GM11168 (cell line): ENCODE measurements at regions not wholly inside any gene's neighbourhood (a gene's known extent, or its start where the extent isn't known, plus 50 kb on each side); places are given as distances from the start of the nearest gene placed in this dataset.
"Not testable (repeated sequence)": the region's sequence is repeated elsewhere in the genome, so short reads cannot be mapped to it uniquely, and the experiment has no call there.

Experiments used
- in situ Hi-C: fragments of 300-500 bp; cut with MboI; formaldehyde crosslinking; loops from one replicate; pipeline ENCODE4 v1.12.0; 2022; ENCODE audit warnings: low sequenced_read_pairs; ENCODE audit not compliant: unreplicated experiment

DNA sequence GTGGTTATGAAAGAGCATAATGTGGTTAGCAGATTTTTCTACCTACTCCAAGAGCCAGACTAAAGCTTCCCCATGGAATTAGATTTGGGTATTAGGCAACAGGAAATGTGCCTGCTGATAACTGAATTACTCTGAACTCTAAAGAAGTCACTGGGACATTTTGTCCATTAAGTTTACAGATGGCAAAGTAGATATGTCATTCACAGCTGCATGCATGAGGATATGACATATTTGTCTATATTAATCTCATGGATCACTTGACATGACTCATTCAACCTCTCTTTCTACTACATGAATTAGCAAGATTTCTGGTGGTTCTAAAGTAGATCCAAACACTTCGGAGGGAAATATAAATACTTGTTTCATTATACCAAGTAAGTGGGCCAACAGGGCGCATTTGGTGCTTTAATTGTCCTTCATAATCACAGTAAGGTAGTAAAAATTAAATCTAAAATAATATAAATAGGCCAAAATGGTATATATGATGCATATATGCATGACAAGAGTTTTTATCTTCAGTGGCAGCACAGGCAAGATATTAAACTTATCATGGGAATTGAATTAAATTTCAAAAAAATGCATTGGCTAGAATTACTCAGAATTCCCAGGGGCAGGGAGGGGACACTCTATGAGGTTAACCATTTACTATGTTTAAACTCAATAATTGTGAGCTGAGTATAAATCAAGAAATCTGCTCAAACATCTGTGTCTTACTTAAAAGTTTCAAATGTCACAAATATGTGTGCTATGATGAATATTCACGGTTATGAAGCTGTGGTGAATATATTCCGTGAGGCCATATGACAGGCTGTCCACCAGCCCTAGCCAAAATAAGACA is 365.3 kb upstream of the KCNMB2 start:
- in situ Hi-C loops: no loop called here

DNA sequence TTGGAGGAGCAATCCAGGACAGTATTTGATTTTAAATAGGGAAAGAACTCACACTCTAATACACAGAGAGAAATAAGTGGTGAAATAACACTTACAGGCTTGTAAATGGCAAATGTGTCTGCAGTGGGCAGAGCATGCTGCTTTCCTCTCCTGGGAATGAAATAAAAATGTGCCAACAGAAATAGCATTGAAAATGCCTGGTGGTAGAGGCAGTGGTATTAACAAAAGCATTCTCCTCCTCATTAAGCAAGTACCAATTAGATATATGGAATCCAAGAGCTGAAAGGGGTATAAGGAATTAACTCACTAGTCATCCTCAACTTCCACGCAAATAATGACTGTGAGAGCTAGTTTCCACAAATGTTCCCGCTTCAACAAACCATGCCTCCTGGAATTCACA is 364.1 kb upstream of the KCNMB2 start:
- in situ Hi-C loops: no loop called here

DNA sequence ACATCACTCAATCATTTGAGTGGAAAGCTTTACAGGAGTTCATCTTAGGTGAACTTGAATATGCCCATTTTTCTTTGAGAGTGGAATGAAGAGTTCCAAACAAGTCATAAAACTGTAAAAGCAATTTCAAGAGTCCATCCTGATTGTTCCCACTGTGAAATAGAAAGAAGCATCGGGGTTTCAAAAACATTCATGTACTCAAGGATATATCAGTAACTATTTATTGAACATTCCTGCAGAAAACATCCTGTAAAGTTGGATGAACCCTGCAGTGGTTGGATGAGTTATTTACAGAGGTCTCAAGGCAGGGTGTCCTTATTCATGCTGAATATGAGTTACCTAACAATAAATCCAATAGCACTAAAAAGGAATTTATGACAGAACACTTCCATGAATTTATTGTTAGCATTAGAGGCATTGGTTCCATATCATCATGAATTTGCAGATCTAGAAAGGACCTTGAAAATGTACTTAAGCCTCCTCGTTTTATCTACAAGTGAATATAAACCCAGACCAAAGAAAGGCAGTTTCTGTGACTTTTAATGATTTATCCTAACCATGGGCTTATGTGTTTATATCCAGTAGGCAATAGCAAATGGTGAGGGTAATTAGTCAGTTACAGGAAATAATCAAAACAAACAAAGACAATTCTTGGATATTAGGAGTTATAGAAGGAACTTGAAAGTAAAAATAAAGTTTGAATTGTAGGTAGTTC is 361.9 kb upstream of the KCNMB2 start:
- in situ Hi-C loops: no loop called here

DNA sequence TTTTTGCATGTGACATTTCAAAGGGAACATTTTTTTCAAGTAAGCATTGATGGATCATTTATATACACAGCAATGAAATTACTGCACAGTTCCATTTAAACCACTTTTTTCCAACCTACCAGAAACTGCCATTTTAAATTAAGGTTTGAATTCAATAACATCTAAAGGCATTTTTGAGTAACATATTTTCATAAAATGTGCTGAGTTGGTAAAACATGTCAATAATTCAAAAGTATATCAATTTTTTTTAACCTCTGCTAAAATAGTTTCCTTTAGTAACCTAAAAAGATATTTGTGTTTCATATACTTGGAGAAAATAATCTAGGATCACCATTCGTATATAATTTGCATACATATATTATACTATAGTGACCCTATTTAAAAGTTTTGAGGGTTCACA is 355.1 kb upstream of the KCNMB2 start:
- in situ Hi-C loops: no loop called here

DNA sequence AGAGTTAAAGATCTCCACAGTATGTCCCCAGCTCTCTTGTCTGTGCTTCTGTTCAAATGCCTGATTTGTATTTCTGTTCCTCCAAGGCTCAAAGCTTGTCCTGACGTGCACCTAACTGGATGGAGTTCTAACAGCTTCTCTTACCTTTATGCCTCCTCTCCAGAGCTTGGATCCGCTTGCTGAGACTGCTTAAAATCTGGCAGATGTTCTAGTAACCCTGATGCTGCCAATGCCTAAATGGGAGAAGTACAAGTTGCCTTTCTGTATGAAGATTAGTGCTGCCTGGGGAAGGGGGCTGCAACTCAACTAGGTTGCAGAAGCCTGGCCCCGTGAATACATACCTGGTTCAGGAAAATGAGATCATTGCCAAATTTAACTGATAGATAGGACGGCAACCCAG is 354.5 kb upstream of the KCNMB2 start:
- in situ Hi-C loops: no loop called here

DNA sequence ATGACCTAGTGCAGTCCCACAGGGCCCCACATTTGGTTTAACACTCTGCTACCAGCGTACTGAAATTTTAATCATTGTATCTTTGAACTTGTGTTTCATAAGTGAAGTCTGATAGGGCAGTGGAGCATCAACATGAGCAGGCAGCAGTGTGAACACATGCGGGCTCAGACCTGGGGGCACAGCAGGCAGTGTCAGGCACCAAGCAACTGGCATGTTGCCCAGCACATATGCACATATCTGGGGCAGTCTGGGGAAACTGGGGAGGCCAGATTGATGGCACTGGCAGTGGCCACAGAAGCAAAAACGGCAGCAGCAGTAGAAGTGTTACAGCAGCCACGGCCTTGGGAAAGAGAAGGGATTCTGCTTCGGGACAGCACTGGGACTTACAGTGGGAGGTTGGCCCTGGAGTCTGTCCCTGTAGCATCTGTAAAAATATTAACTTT is 353.9 kb upstream of the KCNMB2 start:
- in situ Hi-C loops: no loop called here

DNA sequence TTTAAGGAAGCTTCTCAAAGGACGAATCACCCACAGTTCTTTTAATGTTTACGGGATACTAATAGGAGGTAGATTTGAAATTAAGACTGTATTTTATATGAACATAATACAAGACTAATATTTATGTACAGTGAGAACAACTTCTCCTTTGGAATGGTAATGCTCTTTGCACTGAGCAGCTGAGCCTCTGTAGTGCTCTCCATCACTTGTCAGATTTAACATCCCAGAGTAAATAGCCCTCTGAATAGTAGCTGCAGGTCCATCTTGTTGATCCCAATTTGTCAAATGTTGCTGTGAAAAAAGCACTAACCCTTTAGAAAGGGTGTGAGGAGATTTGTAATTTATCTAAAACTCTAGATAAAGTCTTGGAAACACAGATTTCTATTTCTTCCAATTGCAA is 351.4 kb upstream of the KCNMB2 start:
- in situ Hi-C loops: no loop called here

DNA sequence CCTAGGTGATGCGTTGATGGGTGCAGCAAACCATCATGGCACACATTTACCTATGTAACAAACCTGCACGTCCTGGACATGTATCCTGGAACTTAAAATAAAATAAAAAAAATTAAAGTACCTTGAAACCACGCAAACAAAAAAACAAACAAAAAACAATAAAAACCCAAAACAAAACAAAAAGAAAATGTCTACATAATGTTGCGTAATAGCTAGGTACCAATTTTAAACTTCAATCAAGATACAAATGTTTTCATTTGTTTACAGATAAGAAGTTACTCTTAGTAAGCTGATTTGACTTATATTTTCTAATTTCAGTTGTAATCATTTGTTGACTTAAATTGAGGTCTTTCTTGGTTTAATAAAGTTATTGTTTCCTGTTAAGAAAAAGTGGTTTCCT is 349.6 kb upstream of the KCNMB2 start:
- in situ Hi-C loops: no loop called here

DNA sequence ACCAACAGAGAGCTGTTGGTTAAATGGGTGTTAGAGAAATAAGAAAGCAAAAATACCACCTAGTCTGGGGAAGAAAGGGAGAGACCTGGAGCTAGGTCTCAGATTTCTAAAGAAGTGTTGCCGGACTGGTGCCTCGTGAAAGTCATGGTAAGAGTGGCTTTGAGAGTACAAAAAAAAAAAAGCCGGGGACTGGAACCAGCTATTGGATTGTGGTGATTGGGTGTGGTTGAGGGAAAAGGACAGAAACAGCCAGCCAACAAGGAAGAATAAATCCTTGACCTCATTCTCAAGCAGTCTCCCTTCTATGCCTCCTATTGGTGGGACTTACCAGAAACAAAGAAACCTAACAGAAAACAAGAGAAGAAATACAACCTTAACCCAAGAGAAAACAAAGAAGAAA is 346.4 kb upstream of the KCNMB2 start:
- in situ Hi-C loops: no loop called here

DNA sequence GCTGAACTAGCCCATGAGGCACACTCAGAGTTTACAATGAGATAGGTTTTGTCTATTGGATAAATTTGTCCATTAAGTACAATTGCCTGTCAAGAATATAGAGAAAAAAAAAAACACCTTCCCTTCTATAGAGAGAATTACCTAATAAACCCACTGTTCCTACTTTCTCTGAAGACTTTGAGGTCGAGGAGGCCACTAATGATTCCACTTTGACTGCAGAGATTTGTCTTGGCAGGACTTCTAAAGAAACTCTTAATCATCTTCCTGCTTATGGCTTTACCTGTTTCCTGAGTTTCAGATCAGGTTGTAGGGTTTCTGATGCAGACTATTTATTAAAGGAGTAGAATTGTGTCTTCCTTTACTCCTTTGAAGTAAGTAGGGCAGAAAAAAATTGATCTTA is 342.4 kb upstream of the KCNMB2 start:
- in situ Hi-C loops: no loop called here

DNA sequence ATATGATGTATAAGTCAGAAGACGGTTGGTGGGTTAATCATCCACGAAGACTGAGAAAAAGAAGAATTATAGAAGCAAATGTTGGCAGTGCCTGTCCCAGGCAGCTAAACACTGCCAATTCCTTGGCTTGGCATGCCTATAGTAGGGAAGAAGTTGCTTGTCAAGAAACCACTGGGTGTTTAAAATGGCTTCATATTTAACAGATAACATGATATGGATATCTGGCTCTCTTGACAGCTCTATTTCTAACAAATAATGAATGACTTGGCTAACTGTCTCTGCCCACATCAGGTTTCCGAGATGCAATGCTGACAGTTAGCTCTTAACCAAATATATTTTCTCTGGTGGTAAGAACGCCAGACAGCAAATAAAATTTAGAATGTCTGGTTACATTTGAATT is 341.7 kb upstream of the KCNMB2 start:
- in situ Hi-C loops: no loop called here

DNA sequence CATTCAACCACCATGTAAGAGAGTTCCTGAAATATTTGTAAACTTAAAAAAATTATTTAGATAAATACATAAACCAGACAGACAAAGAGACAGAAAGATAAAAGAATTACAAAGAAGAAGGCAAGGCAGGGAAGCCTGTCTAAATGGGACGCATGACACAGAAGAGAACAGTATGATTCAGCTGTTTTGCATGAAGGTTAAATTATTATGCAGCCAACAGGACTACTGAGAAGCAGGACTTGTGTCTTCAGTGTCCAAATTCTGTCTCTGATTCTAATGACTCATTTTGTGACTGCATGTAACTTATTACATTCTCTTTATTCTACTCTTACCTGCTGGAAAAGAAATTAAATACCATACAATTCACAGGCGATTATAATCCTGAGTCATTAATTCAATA is 340.4 kb upstream of the KCNMB2 start:
- in situ Hi-C loops: no loop called here

DNA sequence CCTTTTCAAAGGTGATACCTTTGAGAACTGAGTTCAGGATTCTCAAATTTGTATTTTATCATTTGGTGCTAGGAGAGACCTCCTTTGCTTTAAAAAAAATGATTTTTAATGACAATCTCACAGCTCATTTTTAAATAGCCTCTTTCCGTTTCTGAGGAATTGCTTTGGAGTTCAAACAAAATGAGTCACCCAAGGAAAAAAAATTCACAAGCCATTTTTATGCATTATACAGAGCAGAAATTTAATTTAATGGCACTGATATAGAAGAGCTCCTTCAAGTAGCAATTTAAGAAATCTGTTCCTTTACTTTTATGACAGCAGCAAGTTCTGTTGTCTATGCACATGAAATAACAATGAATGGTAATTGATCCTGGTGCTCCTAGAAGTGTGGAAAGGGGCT is 337.9 kb upstream of the KCNMB2 start:
- in situ Hi-C loops: no loop called here

DNA sequence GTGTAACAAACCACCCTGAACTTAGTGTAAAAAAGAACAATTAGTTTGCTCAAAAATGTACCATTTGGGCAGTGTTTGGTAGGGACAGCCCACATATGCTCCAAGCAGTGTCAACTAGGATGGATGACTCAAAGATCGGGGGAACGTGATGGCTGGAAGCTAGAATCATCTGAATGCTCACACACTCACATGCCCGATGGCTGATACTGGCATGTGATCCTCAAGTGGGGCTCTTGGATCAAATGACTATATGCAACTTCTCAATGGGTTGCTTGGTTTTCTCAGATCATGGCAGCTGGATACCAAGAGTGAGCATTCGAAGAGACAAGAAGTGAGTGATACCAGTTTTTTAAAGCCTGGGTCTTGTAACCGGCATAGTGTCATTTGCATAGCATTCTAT is 335.9 kb upstream of the KCNMB2 start:
- in situ Hi-C loops: no loop called here

DNA sequence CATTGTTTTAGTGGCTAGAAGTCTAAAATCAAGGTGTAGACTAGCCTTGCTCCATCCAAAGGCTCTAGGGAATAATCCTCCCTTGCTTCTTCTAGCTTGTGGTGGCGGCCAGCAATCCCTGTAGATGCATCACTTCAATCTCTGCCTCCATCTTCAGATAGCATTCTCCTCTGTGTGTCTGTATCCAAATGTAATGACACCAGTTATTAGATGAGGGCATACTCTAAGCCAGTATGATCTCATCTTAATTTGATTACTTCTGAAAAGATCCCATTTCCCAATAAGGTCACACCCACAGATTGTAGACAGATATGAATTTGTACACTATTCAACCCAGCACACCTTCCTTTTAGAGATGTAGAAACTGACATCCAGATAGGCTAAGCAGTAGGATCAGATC is 334.5 kb upstream of the KCNMB2 start:
- in situ Hi-C loops: no loop called here

DNA sequence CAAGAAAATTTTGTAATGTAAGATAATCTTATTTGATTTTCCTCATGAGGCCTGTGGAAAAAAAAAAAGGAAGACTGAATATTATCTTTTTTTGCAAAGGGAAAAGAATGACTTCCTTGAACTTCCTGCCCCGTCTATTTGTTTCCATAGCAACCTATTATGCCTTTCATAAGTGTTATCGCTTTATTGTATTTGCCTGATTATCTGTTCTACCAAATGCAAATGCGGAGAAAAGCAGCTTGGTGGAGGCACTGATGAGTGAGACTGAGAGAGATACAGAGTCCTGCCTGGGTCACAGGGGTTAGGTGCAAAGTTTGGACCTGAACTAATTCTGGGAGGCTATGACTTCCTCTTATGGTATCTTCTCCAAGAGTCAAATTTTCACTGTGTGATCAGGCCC is 334.0 kb upstream of the KCNMB2 start:
- in situ Hi-C loops: no loop called here

DNA sequence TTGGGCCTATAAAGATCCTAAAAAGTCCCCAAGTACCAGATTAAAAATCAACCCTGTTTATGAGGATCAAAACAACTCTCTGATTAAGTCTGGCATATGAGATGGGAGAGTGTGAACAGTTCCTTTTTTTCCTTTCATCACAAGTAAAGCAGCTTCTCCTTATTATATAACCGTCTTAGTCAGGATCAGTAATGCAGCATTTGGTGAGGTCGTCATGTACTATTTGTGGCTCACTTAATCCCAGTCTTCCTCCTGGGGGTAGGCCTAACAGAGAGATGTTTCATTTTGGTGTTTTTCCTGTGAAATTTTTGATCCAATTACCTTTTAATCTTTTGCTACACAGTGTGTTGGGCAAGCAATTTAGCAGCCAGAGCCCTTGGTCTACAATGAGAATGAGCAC is 333.1 kb upstream of the KCNMB2 start:
- in situ Hi-C loops: no loop called here

DNA sequence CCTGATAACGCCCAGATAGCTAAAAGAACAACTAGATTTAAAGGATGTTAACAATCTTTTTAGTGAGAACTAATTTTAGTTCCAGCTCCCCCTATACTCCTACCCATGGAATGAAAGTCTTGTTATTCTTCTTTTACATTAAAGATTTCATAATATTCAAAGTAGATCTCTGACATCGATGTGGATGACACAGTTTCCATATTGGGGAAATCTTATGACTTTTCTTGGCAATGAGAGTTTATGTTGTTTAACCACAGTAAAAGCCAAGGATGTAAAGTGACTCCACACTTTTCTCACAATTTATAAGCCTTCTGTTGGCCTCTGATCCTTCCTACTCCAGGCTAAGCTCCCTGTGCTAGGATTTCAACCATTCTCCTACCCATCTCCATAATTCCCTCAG is 332.6 kb upstream of the KCNMB2 start:
- in situ Hi-C loops: no loop called here

DNA sequence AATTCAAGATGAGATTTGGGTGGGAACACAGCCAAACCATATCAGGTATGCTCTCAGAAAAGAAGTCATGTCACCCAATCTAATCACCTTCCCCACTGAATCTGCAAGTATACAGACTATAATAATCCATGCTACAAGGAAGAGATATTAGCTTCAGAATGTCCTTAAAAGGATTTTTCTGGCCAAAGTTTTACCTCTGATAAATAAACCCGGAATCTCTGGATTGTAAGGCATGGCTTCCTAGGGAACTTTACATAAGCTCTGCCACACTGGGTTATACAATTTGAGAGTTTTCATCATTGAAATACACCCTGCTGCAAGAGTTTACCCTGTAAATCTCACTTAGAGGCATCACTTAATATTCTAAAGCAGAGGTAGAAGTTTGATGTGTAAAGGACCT is 330.5 kb upstream of the KCNMB2 start:
- in situ Hi-C loops: no loop called here

DNA sequence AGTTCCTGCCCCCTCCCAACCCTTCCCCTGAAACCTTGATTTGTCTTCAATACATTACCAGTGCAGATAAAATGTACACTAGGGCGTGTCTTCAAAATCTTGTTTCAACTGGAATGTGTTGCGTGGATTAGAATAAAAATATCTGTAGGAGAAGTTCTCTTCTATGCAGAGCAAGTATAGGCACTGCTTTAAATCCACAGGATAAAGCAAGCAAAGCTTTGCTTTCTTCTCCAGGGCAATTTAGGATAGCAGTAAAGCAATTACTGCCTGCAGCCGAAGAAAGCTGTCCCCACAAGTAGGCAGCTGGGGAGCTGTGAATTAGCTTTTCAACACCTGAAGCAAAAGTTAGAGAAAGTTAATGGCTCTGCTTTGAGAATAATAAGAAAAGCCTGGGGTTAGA is 329.7 kb upstream of the KCNMB2 start:
- in situ Hi-C loops: no loop called here

DNA sequence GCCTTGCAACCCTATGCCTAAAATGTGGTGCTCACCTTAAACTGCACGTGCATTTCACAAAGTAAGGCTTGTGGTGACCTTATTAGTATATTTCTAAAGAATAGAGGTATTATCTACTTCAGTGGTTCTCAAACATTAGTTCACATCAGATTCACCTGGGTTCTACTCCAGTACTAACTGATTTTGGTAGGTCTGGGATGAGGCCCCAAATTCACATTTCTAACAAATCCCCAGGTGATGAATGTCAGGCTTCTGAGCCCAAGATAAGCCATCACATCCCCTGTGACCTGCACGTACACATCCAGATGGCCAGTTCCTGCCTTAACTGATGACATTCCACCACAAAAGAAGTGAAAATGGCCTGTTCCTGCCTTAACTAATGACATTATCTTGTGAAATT is 329.1 kb upstream of the KCNMB2 start:
- in situ Hi-C loops: not testable (repeated sequence)

DNA sequence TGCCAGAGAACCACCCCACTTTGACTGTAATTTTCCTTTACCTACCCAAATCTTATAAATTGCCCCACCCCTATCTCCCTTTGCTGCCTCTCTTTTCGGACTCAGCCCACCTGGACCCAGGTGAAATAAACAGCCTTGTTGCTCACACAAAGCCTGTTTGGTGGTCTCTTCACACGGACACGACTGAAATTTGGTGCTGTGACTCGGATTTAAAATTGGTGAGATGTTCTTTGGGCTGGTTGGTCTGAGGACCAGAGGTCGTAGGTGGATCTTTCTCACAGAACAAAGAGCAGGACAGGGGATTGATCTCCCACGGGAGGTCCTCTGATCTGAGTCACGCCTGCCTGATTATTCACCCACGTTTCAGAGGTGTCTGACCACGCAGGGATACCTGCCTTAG is 328.6 kb upstream of the KCNMB2 start:
- in situ Hi-C loops: not testable (repeated sequence)
